Heart right ventricle (tissue), 16 donors: ENCODE measurements at regions not wholly inside any gene's neighbourhood (a gene's known extent, or its start where the extent isn't known, plus 50 kb on each side); places are given as distances from the start of the nearest gene placed in this dataset.

Experiments used
- ATAC-seq, 8 donors: fragments of 200-7000 bp; cut with Tn5 transposase; one replicate each; pipeline ENCODE4 v1.9.1; 2020; ENCODE audit warnings: mild to moderate bottlenecking in 8 of 8, moderate library complexity in 8 of 8, moderate number of reproducible peaks in 1 of 8
- DNase-seq, 2 donors: peaks; one replicate each; pipeline ENCODE4 v3.0.0-alpha.2; 2020
- H3K27ac ChIP-seq, 10 donors: fragments of 200-600 bp; sonication (generic) in 2 of 10; one replicate each; pipeline versions ENCODE4 v1.5.0 to v1.8.0; 2020 to 2022; ENCODE audit warnings: mild to moderate bottlenecking in 3 of 10
- H3K27me3 ChIP-seq, 7 donors: fragments of 200-600 bp; one replicate each; pipeline ENCODE4 v1.8.0; 2021 to 2022; ENCODE audit warnings: mild to moderate bottlenecking in 2 of 7
- H3K36me3 ChIP-seq, 9 donors: fragments of 200-600 bp; sonication (generic) in 1 of 9; one replicate each; pipeline versions ENCODE4 v1.5.0 to v1.8.0; 2020 to 2022; ENCODE audit warnings: mild to moderate bottlenecking in 2 of 9
- H3K4me1 ChIP-seq, 9 donors: fragments of 200-600 bp; sonication (generic) in 1 of 9; one replicate each; pipeline versions ENCODE4 v1.5.0 to v1.8.0; 2020 to 2022; ENCODE audit warnings: mild to moderate bottlenecking in 4 of 9
- H3K4me3 ChIP-seq, 10 donors: fragments of 200-600 bp; sonication (generic) in 2 of 10; one replicate each; pipeline versions ENCODE4 v1.5.0 to v1.8.0; 2020 to 2022; ENCODE audit warnings: mild to moderate bottlenecking in 7 of 10, moderate library complexity in 2 of 10
- H3K9me3 ChIP-seq, 11 donors: fragments of 200-600 bp in 10 of 11; sonication (generic) in 2 of 11; one replicate each; pipeline versions ENCODE4 v1.5.0 to v1.8.0; 2013 to 2022; ENCODE audit warnings: mild to moderate bottlenecking in 2 of 11, control low read depth in 1 of 11, moderate library complexity in 1 of 11
- WGBS, 2 donors: extraction: QIAGEN DNeasy Blood & Tissue Kit; methylation state at CpG; one replicate each; pipeline ENCODE4 v1.1.7; 2013; ENCODE audit warnings: inconsistent platforms in 1 of 2; 5-methylcytosine and 5-hydroxymethylcytosine counted together
- intact Hi-C, 10 donors: fragments of 100-400 bp; cut with DNase I; formaldehyde crosslinking; loops; one replicate each; pipeline versions ENCODE4 v1.11.1 to v1.14.2; 2022
- TF ChIP-seq, protein P1 (sequence below), 9 donors: fragments of 200-600 bp; sonication (generic) in 2 of 9; IDR thresholded peaks; one replicate each; pipeline versions ENCODE4 v1.5.0 to v1.8.0; 2021 to 2022; ENCODE audit warnings: antibody characterized with exemption in 9 of 9, mild to moderate bottlenecking in 5 of 9, moderate library complexity in 1 of 9
- donor health status: Arrhythmogenic right ventricular cardiomyopathy.
- donor health status: ischemic (EF 13 %, LVEDD 7.1; RV severe dilation, severe dysfunction).
- donor health status: healthy with polysubstance abuse.
- donor health status: DM: no; HTN: yes; CAD: no.
- donor health status: DM: no; HTN: no; CAD: no.
- donor health status: ischemic (EF 25% LVEDD 6.9; RV normal size, moderate dysfunction).
- donor health status: ischemic (EF 25% LVEDD 5.7; RV mildly dilated, moderate dysfunction).
- donor health status: healthy.
- donor health status: DM: yes; HTN: yes; CAD: no.
- donor health status: Ischemic cardiomyopathy.
- donor health status: ischemic (EF 35%, LVEDD 5.7; RV mildly dilated, moderate dysfunction).
- donor health status: nonischemic (EF 11% LVEDD 7.7; RV severe dilation, severe dysfunction).
- donor health status: DM: yes; HTN: yes; CAD: no.
- donor health status: PGD.
- donor health status: ischemic (EF 29% LVEDD 5.4; RV normal size, mild dysfunction).
- donor health status: nonischemic (EF 23%, LVEDD 6.1; RV moderate dilation, normal function).

- ATAC-seq, result no peak
- TF ChIP-seq, protein P1, sequence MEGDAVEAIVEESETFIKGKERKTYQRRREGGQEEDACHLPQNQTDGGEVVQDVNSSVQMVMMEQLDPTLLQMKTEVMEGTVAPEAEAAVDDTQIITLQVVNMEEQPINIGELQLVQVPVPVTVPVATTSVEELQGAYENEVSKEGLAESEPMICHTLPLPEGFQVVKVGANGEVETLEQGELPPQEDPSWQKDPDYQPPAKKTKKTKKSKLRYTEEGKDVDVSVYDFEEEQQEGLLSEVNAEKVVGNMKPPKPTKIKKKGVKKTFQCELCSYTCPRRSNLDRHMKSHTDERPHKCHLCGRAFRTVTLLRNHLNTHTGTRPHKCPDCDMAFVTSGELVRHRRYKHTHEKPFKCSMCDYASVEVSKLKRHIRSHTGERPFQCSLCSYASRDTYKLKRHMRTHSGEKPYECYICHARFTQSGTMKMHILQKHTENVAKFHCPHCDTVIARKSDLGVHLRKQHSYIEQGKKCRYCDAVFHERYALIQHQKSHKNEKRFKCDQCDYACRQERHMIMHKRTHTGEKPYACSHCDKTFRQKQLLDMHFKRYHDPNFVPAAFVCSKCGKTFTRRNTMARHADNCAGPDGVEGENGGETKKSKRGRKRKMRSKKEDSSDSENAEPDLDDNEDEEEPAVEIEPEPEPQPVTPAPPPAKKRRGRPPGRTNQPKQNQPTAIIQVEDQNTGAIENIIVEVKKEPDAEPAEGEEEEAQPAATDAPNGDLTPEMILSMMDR (IDR thresholded peaks at IDR 0.05), result no peak
- H3K36me3 ChIP-seq, result no peaks in the 10 kb centered on the region
- 75% methylated on average over 2 of the region's 2 CpGs for WGBS, 2 donors
- intact Hi-C loops, result no loop called here
- H3K9me3 ChIP-seq, result peaks cover 0 to 43% (median 24%) of the 10 kb centered on the region in 11 donors
- no peak overlapping the region for H3K27ac ChIP-seq
- no peaks in the 10 kb centered on the region for H3K4me1 ChIP-seq
- H3K4me3 ChIP-seq, result no peak overlapping the region
- DNase-seq, result no peak
- peaks cover 0 to 33% (median 6%) of the 10 kb centered on the region in 7 donors for H3K27me3 ChIP-seq
Observed at GRCh38 chr16:50440531-50440930, 71.7 kb upstream of the BRD7 start.

DNA sequence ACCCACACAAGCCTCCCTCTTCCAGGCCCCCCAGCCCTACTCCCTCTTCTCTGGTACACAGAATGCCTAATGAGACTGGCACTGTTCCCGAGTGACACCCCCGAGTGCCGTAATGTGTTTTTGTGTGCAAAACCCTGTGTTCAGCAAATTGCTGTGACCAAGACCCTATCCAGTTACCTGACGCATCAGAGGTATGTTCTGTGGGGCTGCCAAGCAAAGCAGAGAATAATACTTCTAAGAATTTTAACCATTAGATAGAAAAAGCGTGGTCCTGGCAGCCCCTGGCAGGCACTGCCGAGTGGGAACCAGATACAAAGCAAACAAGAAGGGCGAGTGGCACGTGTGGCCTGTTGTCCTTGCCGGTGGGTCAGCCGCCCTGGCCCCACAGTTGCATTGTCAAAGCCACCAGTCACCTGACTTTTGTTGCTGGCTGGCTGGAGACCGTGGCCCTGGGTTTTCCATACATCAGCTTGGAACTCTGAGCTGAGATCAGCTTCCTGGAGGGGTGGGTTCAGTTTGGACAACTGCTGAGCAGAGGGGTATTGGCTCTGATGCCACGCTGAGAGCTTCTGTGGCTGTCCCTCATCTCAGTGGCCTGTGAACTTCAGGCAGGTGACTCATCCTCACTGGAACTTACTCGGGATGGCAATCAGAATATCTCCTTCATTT lies 69.1 kb upstream of the BRD7 start:
- Histone ChIP-seq H3K9me3 (peaks cover 0 to 38% (median 24%) of the 10 kb centered on the region in 11 donors), H3K4me3 (no peak overlapping the region), H3K4me1 (no peaks in the 10 kb centered on the region), H3K27ac (no peak overlapping the region), H3K27me3 (peaks cover 0 to 28% (median 10%) of the 10 kb centered on the region in 7 donors), H3K36me3 (no peaks in the 10 kb centered on the region)
- TF ChIP-seq, protein P1 (IDR thresholded peaks at IDR 0.05), result no peak
- intact Hi-C loops, result no loop called here
- no peak for ATAC-seq
- WGBS, 2 donors, result 77 to 82% methylated on average over 13 of the region's 13 CpGs
- DNase-seq, result no peak

GRCh38 chr16:50436271-50436670 lies 67.5 kb upstream of the BRD7 start:
- WGBS, 2 donors, result 85 to 87% methylated on average over 3 of the region's 3 CpGs
- Histone ChIP-seq H3K9me3 (peaks cover 0 to 25% (median 14%) of the 10 kb centered on the region in 11 donors), H3K27ac (no peak overlapping the region)

GRCh38 chr16:50434872-50435478 lies 66.2 kb upstream of the BRD7 start:
- no peak overlapping the region for H3K4me3 ChIP-seq
- no peak overlapping the region for H3K27ac ChIP-seq
- ATAC-seq (no peak), DNase-seq (no peak)
- 84 to 88% methylated on average over 7 of the region's 7 CpGs for WGBS, 2 donors
- intact Hi-C loops, result no loop called here
- H3K4me1 ChIP-seq, result no peaks in the 10 kb centered on the region
- TF ChIP-seq, protein P1 (IDR thresholded peaks at IDR 0.05), result no peak
- no peaks in the 10 kb centered on the region for H3K36me3 ChIP-seq
- H3K27me3 ChIP-seq, result peaks cover 0 to 34% (median 14%) of the 10 kb centered on the region in 7 donors
- H3K9me3 ChIP-seq, result peaks cover 0 to 17% (median 11%) of the 10 kb centered on the region in 11 donors

More at GRCh38 chr16:50436271-50436670, 67.5 kb upstream of the BRD7 start:
- intact Hi-C loops, result no loop called here
- TF ChIP-seq, protein P1 (IDR thresholded peaks at IDR 0.05), result no peak
- ATAC-seq (no peak), DNase-seq (no peak)
- no peaks in the 10 kb centered on the region for H3K36me3 ChIP-seq
- no peaks in the 10 kb centered on the region for H3K4me1 ChIP-seq
- no peak overlapping the region for H3K4me3 ChIP-seq
- H3K27me3 ChIP-seq, result peaks cover 0 to 30% (median 13%) of the 10 kb centered on the region in 7 donors
